Esophagus muscularis mucosa (tissue), 4 donors: ENCODE measurements at regions not wholly inside any gene's neighbourhood (a gene's known extent, or its start where the extent isn't known, plus 50 kb on each side); places are given as distances from the start of the nearest gene placed in this dataset.

Experiments used
- DNase-seq: peaks from one replicate; pipeline ENCODE4 v3.0.0-alpha.2; 2017; ENCODE audit errors: extremely low spot score
- H3K27ac ChIP-seq, 4 donors: fragments of 200-600 bp; sonication (generic); replicated peaks in 1 of 4; 1 replicate in 3 of 4; 2 replicates in 1 of 4; pipeline ENCODE4 v1.5.1; 2016 to 2019; ENCODE audit warnings: mild to moderate bottlenecking in 1 of 4
- H3K27me3 ChIP-seq, 4 donors: fragments of 200-600 bp; sonication (generic); one replicate each; pipeline versions ENCODE4 v1.5.1 to v1.6.0; 2016 to 2019
- H3K36me3 ChIP-seq, 4 donors: fragments of 200-600 bp; sonication (generic); one replicate each; pipeline ENCODE4 v1.5.1; 2016 to 2019
- H3K4me1 ChIP-seq, 4 donors: fragments of 200-600 bp; sonication (generic); one replicate each; pipeline ENCODE4 v1.5.1; 2016 to 2019
- H3K4me3 ChIP-seq, 4 donors: fragments of 200-600 bp; sonication (generic); 1 replicate in 2 of 4; 2 replicates in 2 of 4; pipeline ENCODE4 v1.5.1; 2016 to 2019; ENCODE audit warnings: mild to moderate bottlenecking in 4 of 4, moderate library complexity in 1 of 4
- H3K9me3 ChIP-seq, 4 donors: fragments of 200-600 bp; sonication (generic); 1 replicate in 3 of 4; 2 replicates in 1 of 4; pipeline ENCODE4 v1.5.1; 2016 to 2019
- CTCF ChIP-seq, 3 experiments: fragments of 200-600 bp in 2 of 3; fragments of 450-650 bp in 1 of 3; sonication (generic) in 2 of 3; IDR thresholded peaks; one replicate each; pipeline ENCODE4 v1.5.1; 2017 to 2019; ENCODE audit warnings: antibody characterized with exemption in 3 of 3, mild to moderate bottlenecking in 2 of 3, moderate library complexity in 1 of 3
- EP300 ChIP-seq: sonication (generic); formaldehyde crosslinking; IDR thresholded peaks from one replicate; pipeline ENCODE4 v1.6.1; 2017; ENCODE audit warnings: antibody characterized with exemption
- POLR2A ChIP-seq: fragments of 450-650 bp; IDR thresholded peaks from one replicate; pipeline ENCODE4 v1.6.1; 2017; ENCODE audit warnings: antibody characterized with exemption, moderate library complexity, mild to moderate bottlenecking, low read depth
- POLR2AphosphoS5 ChIP-seq, 2 donors: sonication (generic); formaldehyde crosslinking; IDR thresholded peaks; one replicate each; pipeline ENCODE4 v1.6.1; 2017; ENCODE audit warnings: antibody characterized with exemption in 2 of 2
- WGBS: methylation state at CpG from one replicate; pipeline ENCODE4 v1.1.5; 2018; 5-methylcytosine and 5-hydroxymethylcytosine counted together
- intact Hi-C: fragments of 100-400 bp; cut with DNase I; formaldehyde crosslinking; loops from one replicate; pipeline ENCODE4 v1.15.1; 2023

- Histone ChIP-seq H3K4me1 (no peaks in the 10 kb centered on the region), H3K4me3 (no peak overlapping the region), H3K27me3 (no peaks in the 10 kb centered on the region), H3K27ac (no peak overlapping the region), H3K36me3 (no peaks in the 10 kb centered on the region), H3K9me3 (no peaks in the 10 kb centered on the region)
- intact Hi-C loops, result no loop called here
- no peak for DNase-seq
- no peak for TF ChIP-seq POLR2A
- no peak for TF ChIP-seq EP300
- no peak for TF ChIP-seq CTCF (IDR thresholded peaks at IDR 0.05)
- TF ChIP-seq POLR2AphosphoS5 (IDR thresholded peaks at IDR 0.05), result no peak
Measured at GRCh38 chr3:117171124-117171523, 461.5 kb downstream of the TUSC7 start.

- no peaks in the 10 kb centered on the region for H3K27me3 ChIP-seq
- no peak for DNase-seq
- WGBS, result 70% methylated on average over 1 of the region's 1 CpG
Measured at GRCh38 chr3:117172426-117172825, 462.8 kb downstream of the TUSC7 start.

GRCh38 chr3:117181222-117181621 is 471.6 kb downstream of the TUSC7 start:
- intact Hi-C loops, result no loop called here
- H3K27ac ChIP-seq, result no peak overlapping the region
- no peak for DNase-seq
- no peaks in the 10 kb centered on the region for H3K27me3 ChIP-seq
- H3K9me3 ChIP-seq, result no peaks in the 10 kb centered on the region
- no peak overlapping the region for H3K4me3 ChIP-seq
- no peaks in the 10 kb centered on the region for H3K4me1 ChIP-seq
- TF ChIP-seq POLR2AphosphoS5 (IDR thresholded peaks at IDR 0.05) (no peak), CTCF (IDR thresholded peaks at IDR 0.05) (no peak), EP300 (no peak), POLR2A (no peak)
- H3K36me3 ChIP-seq, result no peaks in the 10 kb centered on the region
- WGBS, result 67% methylated on average over 1 of the region's 1 CpG

More at GRCh38 chr3:117172426-117172825, 462.8 kb downstream of the TUSC7 start:
- no peak overlapping the region for H3K27ac ChIP-seq
- intact Hi-C loops, result no loop called here
- TF ChIP-seq POLR2AphosphoS5 (IDR thresholded peaks at IDR 0.05), result no peak
- no peak for TF ChIP-seq POLR2A
- no peak for TF ChIP-seq EP300
- TF ChIP-seq CTCF (IDR thresholded peaks at IDR 0.05), result no peak
- H3K36me3 ChIP-seq, result no peaks in the 10 kb centered on the region
- no peaks in the 10 kb centered on the region for H3K9me3 ChIP-seq
- H3K4me1 ChIP-seq, result no peaks in the 10 kb centered on the region
- no peak overlapping the region for H3K4me3 ChIP-seq

- DNase-seq, result no peak
- no peak overlapping the region for H3K4me3 ChIP-seq
- 76% methylated on average over 4 of the region's 4 CpGs for WGBS
- H3K27me3 ChIP-seq, result no peaks in the 10 kb centered on the region
- no peaks in the 10 kb centered on the region for H3K4me1 ChIP-seq
- intact Hi-C loops, result no loop called here
- no peaks in the 10 kb centered on the region for H3K36me3 ChIP-seq
- TF ChIP-seq POLR2A (no peak), EP300 (no peak), CTCF (IDR thresholded peaks at IDR 0.05) (no peak), POLR2AphosphoS5 (IDR thresholded peaks at IDR 0.05) (no peak)
- no peak overlapping the region for H3K27ac ChIP-seq
- H3K9me3 ChIP-seq, result no peaks in the 10 kb centered on the region
Measured at GRCh38 chr3:117184574-117184973, 475.0 kb downstream of the TUSC7 start.

- 100% methylated on average over 1 of the region's 1 CpG for WGBS
Measured at GRCh38 chr3:117191245-117191644, 481.7 kb downstream of the TUSC7 start.

More at GRCh38 chr3:117191245-117191644, 481.7 kb downstream of the TUSC7 start:
- no peaks in the 10 kb centered on the region for H3K4me1 ChIP-seq
- DNase-seq, result no peak
- TF ChIP-seq POLR2A, result no peak
- no peak for TF ChIP-seq EP300
- no peak for TF ChIP-seq CTCF (IDR thresholded peaks at IDR 0.05)
- no peak for TF ChIP-seq POLR2AphosphoS5 (IDR thresholded peaks at IDR 0.05)
- no peak overlapping the region for H3K27ac ChIP-seq
- no peaks in the 10 kb centered on the region for H3K9me3 ChIP-seq
- no peaks in the 10 kb centered on the region for H3K27me3 ChIP-seq
- intact Hi-C loops, result no loop called here
- H3K4me3 ChIP-seq, result no peak overlapping the region
- H3K36me3 ChIP-seq, result no peaks in the 10 kb centered on the region
